A549 (cell line): ENCODE measurements at regions not wholly inside any gene's neighbourhood (a gene's known extent, or its start where the extent isn't known, plus 50 kb on each side); places are given as distances from the start of the nearest gene placed in this dataset.

Experiments
- ATAC-seq, 2 experiments: fragments of 200-7000 bp in 1 of 2; fragments of >200 bp in 1 of 2; cut with Nextera tagmentation in 1 of 2; cut with Tn5 transposase in 1 of 2; 3 replicates each; pipeline versions ENCODE4 v1.8.0 to v1.9.1; 2018 to 2020; ENCODE audit warnings: mild to moderate bottlenecking in 1 of 2, moderate library complexity in 1 of 2
- CTCF ChIA-PET: fragments of 300-600 bp; sonication (Branson Sonifier 250); formaldehyde crosslinking; extraction: SDS; loops from one replicate; lab custom pipeline; 2021; ENCODE audit warnings: antibody characterized with exemption, inconsistent platforms; lab: Yijun Ruan, JAX
- POLR2A ChIA-PET: fragments of 350-600 bp; formaldehyde crosslinking; extraction: SDS; loops from one replicate; lab custom pipeline; 2021; ENCODE audit warnings: antibody characterized with exemption, inconsistent platforms; lab: Yijun Ruan, JAX
- DNase-seq, 2 experiments: peaks; one replicate each; pipeline versions ENCODE4 v3.0.0 to v3.0.0-alpha.2; 2011 to 2016; ENCODE audit warnings: low read depth in 1 of 2, low spot score in 1 of 2
- FAIRE-seq: peaks from 2 replicates; lab custom pipeline; 2011; peaks lifted over from hg19 to GRCh38; lab: Jason Lieb, UNC
- H3K27ac ChIP-seq, 2 experiments: fragments of >200 bp; sonication (Bioruptor Twin); formaldehyde crosslinking; 3 replicates each; pipeline ENCODE4 v1.5.1; 2016 to 2017
- H3K4me1 ChIP-seq: fragments of >200 bp; sonication (Bioruptor Twin); formaldehyde crosslinking; 3 replicates; pipeline ENCODE4 v1.6.1; 2016
- H3K4me2 ChIP-seq: fragments of >200 bp; sonication (Bioruptor Twin); formaldehyde crosslinking; 3 replicates; pipeline ENCODE4 v1.6.1; 2016
- H3K4me3 ChIP-seq: fragments of >200 bp; sonication (Bioruptor Twin); formaldehyde crosslinking; 3 replicates; pipeline ENCODE4 v1.5.1; 2016
- H3K9me3 ChIP-seq: fragments of >200 bp; sonication (Bioruptor Twin); formaldehyde crosslinking; 3 replicates; pipeline ENCODE4 v1.6.1; 2016
- CBX8 ChIP-seq: fragments of 200-600 bp; sonication (generic); IDR thresholded peaks from 2 replicates; pipeline ENCODE4 v1.6.1; 2016
- CEBPB ChIP-seq, 2 experiments: fragments of >200 bp in 1 of 2; sonication (Bioruptor Twin) in 1 of 2; formaldehyde crosslinking in 1 of 2; IDR thresholded peaks; 2 replicates each; pipeline ENCODE4 v1.6.1; 2012 to 2016
- EHF ChIP-seq: fragments of 250-450 bp; sonication (Bioruptor Pico); IDR thresholded peaks from 2 replicates; pipeline ENCODE4 v1.5.0; 2020; ENCODE audit warnings: mild to moderate bottlenecking
- FOSL2 ChIP-seq, 2 experiments: fragments of 450-650 bp in 1 of 2; fragments of >200 bp in 1 of 2; sonication (Bioruptor Twin) in 1 of 2; formaldehyde crosslinking; IDR thresholded peaks; 2 replicates each; pipeline versions ENCODE4 v1.5.0 to v1.6.1; 2016 to 2020; ENCODE audit warnings: mild to moderate bottlenecking in 1 of 2, moderate library complexity in 1 of 2
- GATA3 ChIP-seq: IDR thresholded peaks from 2 replicates; pipeline ENCODE4 v1.6.1; 2012; ENCODE audit warnings: borderline replicate concordance
- HDAC2 ChIP-seq: fragments of 200-600 bp; sonication (generic); IDR thresholded peaks from 2 replicates; pipeline ENCODE4 v1.6.1; 2016
- HES2 ChIP-seq: fragments of >200 bp; sonication (Bioruptor Twin); formaldehyde crosslinking; IDR thresholded peaks from 2 replicates; pipeline ENCODE4 v1.6.1; 2016
- HEYL ChIP-seq: fragments of 250-450 bp; sonication (Bioruptor Pico); IDR thresholded peaks from 2 replicates; pipeline ENCODE4 v1.8.0; 2021; ENCODE audit warnings: mild to moderate bottlenecking, moderate library complexity
- KDM5A ChIP-seq: fragments of 200-600 bp; sonication (generic); IDR thresholded peaks from 2 replicates; pipeline ENCODE4 v1.6.1; 2016; ENCODE audit warnings: antibody characterized with exemption, mild to moderate bottlenecking
- MAX ChIP-seq: IDR thresholded peaks from 2 replicates; pipeline ENCODE4 v1.6.1; 2012
- MYC ChIP-seq: IDR thresholded peaks from 2 replicates; pipeline ENCODE4 v1.6.1; 2012; ENCODE audit warnings: mild to moderate bottlenecking, inconsistent platforms, low read length, improper control_type of control experiment, borderline replicate concordance
- NFE2L2 ChIP-seq: fragments of 150-350 bp; conservative IDR thresholded peaks from 2 replicates; pipeline ENCODE4 v1.6.1; 2014; ENCODE audit warnings: low read length
- NR3C1 ChIP-seq: fragments of >200 bp; sonication (Bioruptor Twin); formaldehyde crosslinking; IDR thresholded peaks from 3 replicates; pipeline ENCODE4 v1.6.1; 2017
- RARB ChIP-seq: fragments of 250-450 bp; sonication (Bioruptor Pico); IDR thresholded peaks from 2 replicates; pipeline ENCODE4 v1.8.0; 2021; ENCODE audit warnings: mild to moderate bottlenecking, moderate library complexity
- REST ChIP-seq: fragments of 200-600 bp; sonication (generic); IDR thresholded peaks from 2 replicates; pipeline ENCODE4 v1.6.1; 2016; ENCODE audit warnings: antibody characterized with exemption, mild to moderate bottlenecking, moderate library complexity
- SREBF2 ChIP-seq: fragments of 450-650 bp; IDR thresholded peaks from 2 replicates; pipeline ENCODE4 v1.6.1; 2014; ENCODE audit warnings: mild to moderate bottlenecking, moderate library complexity
- USF2 ChIP-seq: fragments of 450-650 bp; IDR thresholded peaks from 2 replicates; pipeline ENCODE4 v1.6.1; 2014; ENCODE audit warnings: antibody characterized with exemption
- ZC3H11A ChIP-seq: fragments of 450-650 bp; IDR thresholded peaks from 2 replicates; pipeline ENCODE4 v1.6.1; 2014; ENCODE audit warnings: antibody characterized with exemption, mild to moderate bottlenecking
- ZNF302 ChIP-seq: fragments of 250-450 bp; sonication (Bioruptor Pico); IDR thresholded peaks from 2 replicates; pipeline ENCODE4 v1.9.0; 2021; ENCODE audit warnings: inconsistent platforms, mild to moderate bottlenecking, moderate library complexity
- WGBS: methylation state at CpG from one replicate; pipeline ENCODE4 v1.1.6; 2017; ENCODE audit errors: missing lambda C conversion rate; 5-methylcytosine and 5-hydroxymethylcytosine counted together

- ChIA-PET POLR2A (no interaction called here), CTCF (interaction anchor here (0.7 to 1.5 kb wide), 4 partner anchors 10 to 60 kb away, joined by 3 to 5 read pairs (median 3); no protein-coding TSS in a partner anchor)
- H3K4me2 ChIP-seq, result no peak overlapping the region
- TF ChIP-seq SREBF2, result no peak
- TF ChIP-seq USF2, result no peak
- no peak for TF ChIP-seq CBX8
- no peak for TF ChIP-seq EHF
- TF ChIP-seq FOSL2 (IDR thresholded peaks at IDR 0.05), result no peak
- no peak for TF ChIP-seq FOSL2 (CRISPR knock-in tag; IDR thresholded peaks at IDR 0.05)
- TF ChIP-seq KDM5A, result no peak
- TF ChIP-seq HDAC2, result no peak
- TF ChIP-seq HES2, result no peak
- TF ChIP-seq NFE2L2, result no peak
- no peak overlapping the region for H3K27ac ChIP-seq
- ATAC-seq (no peak), FAIRE-seq (no peak), DNase-seq (no peak)
- H3K4me3 ChIP-seq, result no peak overlapping the region
- H3K9me3 ChIP-seq, result no peaks in the 10 kb centered on the region
- 30% methylated on average over 7 of the region's 7 CpGs for WGBS
- H3K4me1 ChIP-seq, result no peaks in the 10 kb centered on the region
Observed at GRCh38 chr17:34714475-34715410, 135.4 kb downstream of the TMEM132E start.

GRCh38 chr17:34713687-34714086 lies 134.3 kb downstream of the TMEM132E start:
- Histone ChIP-seq H3K27ac (no peak overlapping the region), H3K4me2 (no peak overlapping the region), H3K4me1 (no peaks in the 10 kb centered on the region), H3K4me3 (no peak overlapping the region), H3K9me3 (no peaks in the 10 kb centered on the region)
- ChIA-PET CTCF (interaction anchor here (1.1 kb wide), 1 partner anchor 10 kb away, joined by 3 read pairs; no protein-coding TSS in a partner anchor), POLR2A (no interaction called here)
- ATAC-seq, result no peak
- FAIRE-seq, result no peak
- 40% methylated on average over 1 of the region's 1 CpG for WGBS
- DNase-seq, result no peak
- TF ChIP-seq MYC, result no peak
- TF ChIP-seq CEBPB (IDR thresholded peaks at IDR 0.05), result no peak
- TF ChIP-seq MAX, result no peak
- no peak for TF ChIP-seq EHF
- no peak for TF ChIP-seq NFE2L2
- no peak for TF ChIP-seq ZC3H11A
- TF ChIP-seq SREBF2, result no peak
- no peak for TF ChIP-seq NR3C1
- no peak for TF ChIP-seq HEYL (CRISPR knock-in tag)
- TF ChIP-seq REST, result no peak
- TF ChIP-seq GATA3, result no peak
- TF ChIP-seq ZNF302 (CRISPR knock-in tag), result no peak
- no peak for TF ChIP-seq RARB (CRISPR knock-in tag)
- no peak for TF ChIP-seq HDAC2
